Gastroesophageal sphincter (tissue), 3 donors: ENCODE measurements at regions not wholly inside any gene's neighbourhood (a gene's known extent, or its start where the extent isn't known, plus 50 kb on each side); places are given as distances from the start of the nearest gene placed in this dataset.

Experiments used
- CTCF ChIP-seq, 4 experiments: fragments of 200-600 bp in 2 of 4; fragments of 450-650 bp in 2 of 4; sonication (generic) in 1 of 4; IDR thresholded peaks; one replicate each; pipeline ENCODE4 v1.5.1; 2017 to 2019; ENCODE audit warnings: antibody characterized with exemption in 4 of 4, mild to moderate bottlenecking in 2 of 4, moderate library complexity in 2 of 4
- EP300 ChIP-seq: sonication (generic); formaldehyde crosslinking; IDR thresholded peaks from one replicate; pipeline ENCODE4 v1.6.1; 2017; ENCODE audit warnings: antibody characterized with exemption, mild to moderate bottlenecking
- POLR2AphosphoS5 ChIP-seq: sonication (generic); formaldehyde crosslinking; IDR thresholded peaks from one replicate; pipeline ENCODE4 v1.6.1; 2017; ENCODE audit warnings: antibody characterized with exemption

GRCh38 chr2:43142921-43143438 lies 83.4 kb downstream of the ZFP36L2 start:
- TF ChIP-seq EP300: no peak
- TF ChIP-seq CTCF (IDR thresholded peaks at IDR 0.05): no peak
- no peak for TF ChIP-seq POLR2AphosphoS5
